ENCODE measurements at regions not wholly inside any gene's neighbourhood (a gene's known extent, or its start where the extent isn't known, plus 50 kb on each side); places are given as distances from the start of the nearest gene placed in this dataset.
A peak's percentile ranks its signal among the peaks of the same experiment; 100 is the strongest.

DNA sequence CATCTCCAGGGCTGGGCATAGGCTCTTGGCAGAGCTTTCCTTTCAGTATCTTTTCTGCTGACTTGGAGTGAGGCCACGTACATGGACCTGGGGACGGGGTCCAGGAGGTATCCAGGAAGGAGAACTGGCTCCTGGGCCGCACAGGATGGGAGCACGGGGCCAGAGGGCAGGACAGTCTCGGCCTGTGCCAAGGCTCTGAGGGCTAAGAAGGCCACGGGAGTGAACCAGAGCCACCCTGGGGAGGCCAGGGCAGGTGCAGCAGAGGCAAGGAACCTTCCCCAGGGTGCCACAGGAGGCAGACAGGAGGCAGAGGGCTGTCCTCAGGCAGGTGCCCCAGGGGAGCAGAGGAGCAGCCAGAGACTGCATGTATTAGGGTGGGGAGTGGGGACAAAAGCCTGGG is 50.3 kb downstream of the PLXNA1 start:
- DNase-seq (ENCODE audit: low spot score): no peak

GRCh38 chr3:127033786-127034185 is 50.9 kb downstream of the PLXNA1 start:
- no peak for DNase-seq (ENCODE audit: low spot score)

GRCh38 chr3:127034195-127034989 is 51.5 kb downstream of the PLXNA1 start:
- no peak for DNase-seq (ENCODE audit: low spot score)

GRCh38 chr3:127034990-127035652 is 52.2 kb downstream of the PLXNA1 start:
- DNase-seq (ENCODE audit: low spot score): no peak

DNA sequence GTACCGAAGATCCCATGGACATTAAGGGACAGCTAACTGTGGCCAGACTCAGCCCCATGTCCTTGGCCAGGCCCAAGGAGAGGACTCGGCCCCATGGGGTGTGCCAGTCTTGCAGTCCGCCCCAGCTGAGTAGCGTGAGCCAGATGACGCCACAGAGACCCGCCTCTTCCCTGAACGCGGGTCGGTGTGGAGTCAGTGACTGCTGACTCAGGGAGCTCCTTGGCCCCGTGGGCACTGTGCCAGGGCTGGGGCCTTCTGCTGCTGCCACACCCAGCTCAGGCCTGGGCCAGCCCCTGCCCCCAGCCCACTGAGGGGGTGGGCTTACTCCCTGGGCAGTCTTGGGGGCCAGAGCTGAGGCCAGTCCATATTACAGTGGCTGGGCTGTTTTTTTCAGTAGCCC is 52.8 kb downstream of the PLXNA1 start:
- DNase-seq (ENCODE audit: low spot score): peak; percentile 88

- DNase-seq (ENCODE audit: low spot score): no peak
These were observed 53.5 kb downstream of the PLXNA1 start for GRCh38 chr3:127036209-127037020.

- DNase-seq (ENCODE audit: low spot score): no peak
These were observed 54.1 kb downstream of the PLXNA1 start for GRCh38 chr3:127037021-127037400.

DNA sequence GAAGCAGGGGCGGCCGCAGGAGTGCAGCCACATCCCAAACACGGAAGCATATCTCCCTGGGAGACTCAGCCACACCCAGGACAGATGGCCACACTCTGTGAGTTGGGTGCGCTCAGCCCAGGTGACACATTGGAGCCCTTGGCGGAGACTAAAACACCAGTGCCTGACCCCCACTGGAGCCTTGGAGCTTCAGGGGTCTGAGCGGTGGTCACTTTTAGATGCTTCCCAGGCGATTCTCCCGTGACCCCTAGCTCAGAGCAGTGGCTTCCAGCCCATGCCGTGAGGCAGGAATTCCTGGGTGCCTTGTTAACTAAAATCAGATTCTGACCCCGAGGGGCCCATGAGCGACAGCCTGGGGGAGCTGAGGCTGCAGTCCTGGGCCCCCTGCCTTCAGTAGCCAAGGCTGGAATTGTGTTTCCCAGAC is 54.5 kb downstream of the PLXNA1 start:
- no peak for DNase-seq (ENCODE audit: low spot score)

- no peak for DNase-seq (ENCODE audit: low spot score)
These were observed 55.1 kb downstream of the PLXNA1 start for GRCh38 chr3:127037971-127038446.

GRCh38 chr3:127038466-127038865 is 55.6 kb downstream of the PLXNA1 start:
- no peak for DNase-seq (ENCODE audit: low spot score)

GRCh38 chr3:127038923-127039581 is 56.1 kb downstream of the PLXNA1 start:
- DNase-seq (ENCODE audit: low spot score): no peak

GRCh38 chr3:127039719-127040118 is 56.8 kb downstream of the PLXNA1 start:
- no peak for DNase-seq (ENCODE audit: low spot score)

GRCh38 chr3:127040216-127040615 is 57.3 kb downstream of the PLXNA1 start:
- DNase-seq (ENCODE audit: low spot score): no peak

DNA sequence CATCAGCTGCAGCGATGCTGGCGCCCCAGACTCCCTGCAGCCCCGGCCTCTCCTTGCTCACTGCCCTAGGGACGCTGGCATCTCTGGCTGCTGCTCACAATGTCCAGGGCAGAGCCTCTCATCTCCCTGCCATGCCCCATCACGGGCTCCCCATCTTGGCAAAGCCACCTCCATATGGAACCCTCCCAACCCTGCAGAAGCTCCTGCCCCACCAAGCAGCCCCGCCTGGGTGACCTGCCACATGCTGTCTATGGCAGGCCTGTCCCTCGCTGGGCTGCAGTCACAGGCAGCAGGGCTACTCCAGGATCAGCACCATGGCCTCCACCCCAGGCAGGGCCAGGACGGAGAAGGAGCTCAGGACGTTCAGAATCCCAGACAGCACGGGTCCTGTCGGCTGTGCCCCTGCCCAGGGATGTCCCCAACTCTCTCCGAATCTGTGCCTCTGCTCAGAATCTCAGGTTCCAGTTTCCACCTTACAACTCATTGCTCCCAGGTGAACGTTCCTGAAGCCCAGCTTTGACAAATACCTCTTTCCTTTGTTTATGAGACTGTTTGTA is 58.4 kb downstream of the PLXNA1 start:
- no peak for DNase-seq (ENCODE audit: low spot score)

GRCh38 chr3:127041933-127042332 is 59.0 kb downstream of the PLXNA1 start:
- DNase-seq (ENCODE audit: low spot score): no peak

GRCh38 chr3:127042634-127043033 is 59.7 kb downstream of the PLXNA1 start:
- no peak for DNase-seq (ENCODE audit: low spot score)

DNA sequence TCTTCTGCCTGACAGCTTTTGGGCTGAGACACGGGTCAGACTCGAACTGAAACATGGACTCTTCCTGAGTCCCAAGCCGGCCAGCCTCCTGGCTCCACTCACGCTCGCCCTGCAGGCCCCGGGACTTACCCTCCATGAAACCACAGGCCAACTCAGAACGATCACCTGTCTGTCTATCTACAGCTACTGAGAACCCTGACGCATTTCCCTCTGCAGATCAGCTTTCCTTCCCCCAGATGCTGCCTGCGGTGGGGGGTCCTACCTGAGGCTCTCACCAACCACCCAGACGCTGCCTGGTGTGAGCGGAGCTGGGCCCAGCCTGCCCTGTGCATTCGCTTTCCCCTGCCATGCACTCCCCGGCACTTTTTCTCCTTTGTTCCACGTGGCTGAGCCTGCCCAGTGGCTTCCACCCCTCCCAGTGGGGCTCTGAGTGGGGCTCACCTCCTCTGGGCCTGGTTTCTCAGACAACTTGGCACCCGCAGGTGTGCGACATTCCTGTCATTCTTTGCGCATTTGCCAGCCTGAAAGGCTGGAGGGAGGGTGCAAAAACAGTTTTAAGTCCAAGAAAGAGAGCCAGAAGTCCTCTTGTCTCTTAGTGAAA is 60.2 kb downstream of the PLXNA1 start:
- no peak for DNase-seq (ENCODE audit: low spot score)

DNA sequence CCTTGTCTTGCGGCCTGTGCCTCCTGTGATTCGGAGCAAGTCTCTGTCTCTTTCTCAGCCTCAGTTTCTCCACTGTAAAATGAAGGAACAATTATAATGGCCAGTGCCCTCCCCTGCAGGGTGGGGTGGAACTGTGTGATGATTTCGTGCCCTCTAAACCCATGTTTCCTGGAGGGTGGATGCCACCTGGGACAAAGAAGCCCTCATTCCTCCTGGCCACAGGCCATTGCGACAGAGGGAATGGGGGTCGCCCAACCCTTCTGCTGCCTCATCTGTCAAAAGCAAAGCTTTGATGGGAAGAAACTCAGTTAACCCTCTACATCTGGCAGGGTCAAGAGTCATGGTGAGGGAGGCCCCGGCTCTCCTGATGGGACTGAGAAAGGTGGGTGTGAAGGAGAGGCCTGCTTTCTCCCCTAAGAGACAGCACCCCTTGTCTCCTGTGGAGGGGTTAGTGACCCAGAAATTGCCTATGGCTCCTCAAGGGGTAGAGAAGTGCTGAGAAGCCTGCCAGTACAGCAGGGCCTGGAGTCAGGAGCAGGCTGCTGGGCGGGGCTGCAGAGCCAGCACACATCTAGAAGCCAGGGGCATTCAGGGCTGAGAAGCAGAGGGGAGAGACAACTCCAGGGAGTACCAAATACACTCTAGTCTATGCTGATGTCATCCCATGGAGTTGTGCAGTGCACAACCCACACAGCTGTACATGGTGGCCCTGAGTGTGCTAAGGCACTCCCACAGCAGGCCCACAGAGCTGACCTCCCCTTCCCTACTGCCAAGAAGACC is 61.0 kb downstream of the PLXNA1 start:
- no peak for DNase-seq (ENCODE audit: low spot score)

DNA sequence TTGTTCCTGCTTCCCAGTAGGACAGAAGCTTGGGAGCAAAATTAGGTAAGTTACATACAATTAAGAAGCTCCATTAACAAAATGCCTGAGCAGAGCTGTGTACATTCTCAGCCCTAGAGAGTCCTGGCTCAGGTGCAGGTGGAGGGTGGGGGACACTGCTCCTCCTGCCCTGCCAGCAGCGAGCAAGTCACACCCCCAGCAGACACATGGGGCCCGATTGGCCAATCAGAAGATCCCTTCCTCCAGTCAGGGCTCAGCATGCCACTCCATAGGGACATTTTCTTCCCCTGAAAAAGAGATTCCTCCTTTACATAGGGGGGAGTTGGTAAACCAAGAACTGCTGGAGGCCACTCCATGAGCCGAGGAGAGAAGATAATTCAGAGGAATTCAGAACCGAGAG is 62.1 kb downstream of the PLXNA1 start:
- no peak for DNase-seq (ENCODE audit: low spot score)

GRCh38 chr3:127045435-127046045 is 62.6 kb downstream of the PLXNA1 start:
- DNase-seq (ENCODE audit: low spot score): no peak
